A549 (cell line): ENCODE measurements at regions not wholly inside any gene's neighbourhood (a gene's known extent, or its start where the extent isn't known, plus 50 kb on each side); places are given as distances from the start of the nearest gene placed in this dataset.

Source experiments
- ATAC-seq, 2 experiments: fragments of 200-7000 bp in 1 of 2; fragments of >200 bp in 1 of 2; cut with Nextera tagmentation in 1 of 2; cut with Tn5 transposase in 1 of 2; 3 replicates each; pipeline versions ENCODE4 v1.8.0 to v1.9.1; 2018 to 2020; ENCODE audit warnings: mild to moderate bottlenecking in 1 of 2, moderate library complexity in 1 of 2
- CTCF ChIA-PET: fragments of 300-600 bp; sonication (Branson Sonifier 250); formaldehyde crosslinking; extraction: SDS; loops from one replicate; lab custom pipeline; 2021; ENCODE audit warnings: antibody characterized with exemption, inconsistent platforms; lab: Yijun Ruan, JAX
- POLR2A ChIA-PET: fragments of 350-600 bp; formaldehyde crosslinking; extraction: SDS; loops from one replicate; lab custom pipeline; 2021; ENCODE audit warnings: antibody characterized with exemption, inconsistent platforms; lab: Yijun Ruan, JAX
- DNase-seq, 2 experiments: peaks; one replicate each; pipeline versions ENCODE4 v3.0.0 to v3.0.0-alpha.2; 2011 to 2016; ENCODE audit warnings: low read depth in 1 of 2, low spot score in 1 of 2
- FAIRE-seq: peaks from 2 replicates; lab custom pipeline; 2011; peaks lifted over from hg19 to GRCh38; lab: Jason Lieb, UNC
- H3K27ac ChIP-seq, 2 experiments: fragments of >200 bp; sonication (Bioruptor Twin); formaldehyde crosslinking; 3 replicates each; pipeline ENCODE4 v1.5.1; 2016 to 2017
- H3K4me1 ChIP-seq: fragments of >200 bp; sonication (Bioruptor Twin); formaldehyde crosslinking; 3 replicates; pipeline ENCODE4 v1.6.1; 2016
- H3K4me2 ChIP-seq: fragments of >200 bp; sonication (Bioruptor Twin); formaldehyde crosslinking; 3 replicates; pipeline ENCODE4 v1.6.1; 2016
- H3K4me3 ChIP-seq: fragments of >200 bp; sonication (Bioruptor Twin); formaldehyde crosslinking; 3 replicates; pipeline ENCODE4 v1.5.1; 2016
- H3K9me3 ChIP-seq: fragments of >200 bp; sonication (Bioruptor Twin); formaldehyde crosslinking; 3 replicates; pipeline ENCODE4 v1.6.1; 2016
- BHLHE40 ChIP-seq: IDR thresholded peaks from 2 replicates; pipeline ENCODE4 v1.6.1; 2012; ENCODE audit warnings: low read depth, low read length, inconsistent platforms
- CHD2 ChIP-seq: fragments of 150-350 bp; IDR thresholded peaks from 2 replicates; pipeline ENCODE4 v1.6.1; 2014; ENCODE audit warnings: low read length; ENCODE audit not compliant: partially characterized antibody
- EHMT2 ChIP-seq: fragments of 200-600 bp; sonication (generic); IDR thresholded peaks from 2 replicates; pipeline ENCODE4 v1.6.1; 2016; ENCODE audit warnings: antibody characterized with exemption, low read depth, mild to moderate bottlenecking, moderate library complexity
- EP300 ChIP-seq, 2 experiments: fragments of >200 bp; sonication (Bioruptor Twin); formaldehyde crosslinking; IDR thresholded peaks; 2 replicates in 1 of 2; 3 replicates in 1 of 2; pipeline ENCODE4 v1.6.1; 2016 to 2017
- FOSL2 ChIP-seq, 2 experiments: fragments of 450-650 bp in 1 of 2; fragments of >200 bp in 1 of 2; sonication (Bioruptor Twin) in 1 of 2; formaldehyde crosslinking; IDR thresholded peaks; 2 replicates each; pipeline versions ENCODE4 v1.5.0 to v1.6.1; 2016 to 2020; ENCODE audit warnings: mild to moderate bottlenecking in 1 of 2, moderate library complexity in 1 of 2
- FOXS1 ChIP-seq: fragments of 250-450 bp; sonication (Bioruptor Pico); IDR thresholded peaks from 2 replicates; pipeline ENCODE4 v1.5.0; 2020; ENCODE audit warnings: mild to moderate bottlenecking, moderate library complexity
- HDAC2 ChIP-seq: fragments of 200-600 bp; sonication (generic); IDR thresholded peaks from 2 replicates; pipeline ENCODE4 v1.6.1; 2016
- HES2 ChIP-seq: fragments of >200 bp; sonication (Bioruptor Twin); formaldehyde crosslinking; IDR thresholded peaks from 2 replicates; pipeline ENCODE4 v1.6.1; 2016
- HOXA7 ChIP-seq: fragments of 250-450 bp; sonication (Bioruptor Pico); IDR thresholded peaks from 2 replicates; pipeline ENCODE4 v1.5.0; 2020; ENCODE audit warnings: mild to moderate bottlenecking, moderate library complexity
- KDM1A ChIP-seq: fragments of 200-600 bp; sonication (generic); IDR thresholded peaks from 2 replicates; pipeline ENCODE4 v1.6.1; 2016; ENCODE audit warnings: low read depth, mild to moderate bottlenecking
- MYC ChIP-seq: IDR thresholded peaks from 2 replicates; pipeline ENCODE4 v1.6.1; 2012; ENCODE audit warnings: mild to moderate bottlenecking, inconsistent platforms, low read length, improper control_type of control experiment, borderline replicate concordance
- NFE2L2 ChIP-seq: fragments of 150-350 bp; conservative IDR thresholded peaks from 2 replicates; pipeline ENCODE4 v1.6.1; 2014; ENCODE audit warnings: low read length
- NR3C1 ChIP-seq: fragments of >200 bp; sonication (Bioruptor Twin); formaldehyde crosslinking; IDR thresholded peaks from 3 replicates; pipeline ENCODE4 v1.6.1; 2017
- PHF8 ChIP-seq: fragments of 200-600 bp; sonication (generic); IDR thresholded peaks from 2 replicates; pipeline ENCODE4 v1.6.1; 2016; ENCODE audit warnings: low read depth, mild to moderate bottlenecking, antibody characterized with exemption, moderate library complexity, borderline replicate concordance
- POLR2AphosphoS2 ChIP-seq: conservative IDR thresholded peaks from 2 replicates; pipeline ENCODE4 v1.6.1; 2012; ENCODE audit warnings: low read length, improper control_type of control experiment, inconsistent platforms
- RAD21 ChIP-seq, 2 experiments: fragments of >200 bp in 1 of 2; sonication (Bioruptor Twin) in 1 of 2; formaldehyde crosslinking in 1 of 2; IDR thresholded peaks in 1 of 2; conservative IDR thresholded peaks in 1 of 2; 2 replicates in 1 of 2; 3 replicates in 1 of 2; pipeline ENCODE4 v1.6.1; 2012 to 2018; ENCODE audit warnings: inconsistent platforms in 1 of 2
- RCOR1 ChIP-seq: fragments of 150-350 bp; IDR thresholded peaks from 2 replicates; pipeline ENCODE4 v1.6.1; 2014; ENCODE audit warnings: antibody characterized with exemption, low read length, low read depth
- SMC3 ChIP-seq: fragments of >200 bp; sonication (Bioruptor Twin); formaldehyde crosslinking; IDR thresholded peaks from 3 replicates; pipeline ENCODE4 v1.6.1; 2018; ENCODE audit warnings: inconsistent platforms
- TP53 ChIP-seq: fragments of 250-450 bp; sonication (Bioruptor Pico); IDR thresholded peaks from 2 replicates; pipeline ENCODE4 v1.5.0; 2021; ENCODE audit warnings: mild to moderate bottlenecking, moderate library complexity
- USF2 ChIP-seq: fragments of 450-650 bp; IDR thresholded peaks from 2 replicates; pipeline ENCODE4 v1.6.1; 2014; ENCODE audit warnings: antibody characterized with exemption
- WGBS: methylation state at CpG from one replicate; pipeline ENCODE4 v1.1.6; 2017; ENCODE audit errors: missing lambda C conversion rate; 5-methylcytosine and 5-hydroxymethylcytosine counted together
- TF ChIP-seq, protein P1 (sequence below): fragments of >200 bp; sonication (Bioruptor Twin); formaldehyde crosslinking; IDR thresholded peaks from 3 replicates; pipeline ENCODE4 v1.6.1; 2016
- TF ChIP-seq, protein P2 (sequence below): fragments of 250-450 bp; sonication (Bioruptor Pico); IDR thresholded peaks from 2 replicates; pipeline ENCODE4 v1.5.0; 2020; ENCODE audit warnings: low read depth, mild to moderate bottlenecking, moderate library complexity

DNA sequence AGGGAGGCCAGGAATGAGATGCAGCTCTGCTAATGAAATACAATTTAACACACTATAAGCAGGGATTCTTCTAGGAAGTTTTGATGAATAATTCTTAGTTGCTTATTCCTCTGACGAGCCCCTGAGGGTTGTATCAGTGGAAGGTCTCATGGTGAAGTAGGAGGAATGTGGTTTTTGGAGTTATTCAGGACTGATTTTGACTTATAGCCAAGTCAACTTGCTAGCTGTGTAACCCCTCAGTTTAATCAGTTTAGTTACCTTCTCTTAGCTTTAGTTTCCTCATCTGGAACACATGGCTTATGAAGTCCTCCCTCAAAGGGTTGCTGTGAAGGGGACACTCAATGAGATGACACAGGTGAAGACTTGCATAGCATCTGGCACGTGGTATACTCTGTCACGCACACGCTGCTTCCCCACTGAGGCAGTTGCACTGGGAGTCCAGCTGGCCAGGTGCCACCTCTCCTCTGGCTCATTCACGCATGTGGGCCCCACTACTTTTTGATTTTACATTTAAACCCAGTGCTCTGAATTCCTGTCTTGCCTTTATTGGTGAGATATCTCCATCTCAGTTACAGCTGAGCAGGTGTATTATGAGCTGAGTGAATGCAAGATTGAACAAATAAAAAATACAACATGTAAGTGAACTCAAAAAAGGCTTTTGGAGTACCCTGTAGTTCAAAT lies 415.0 kb downstream of the ARHGEF28 start (continued):
- TF ChIP-seq, protein P1, sequence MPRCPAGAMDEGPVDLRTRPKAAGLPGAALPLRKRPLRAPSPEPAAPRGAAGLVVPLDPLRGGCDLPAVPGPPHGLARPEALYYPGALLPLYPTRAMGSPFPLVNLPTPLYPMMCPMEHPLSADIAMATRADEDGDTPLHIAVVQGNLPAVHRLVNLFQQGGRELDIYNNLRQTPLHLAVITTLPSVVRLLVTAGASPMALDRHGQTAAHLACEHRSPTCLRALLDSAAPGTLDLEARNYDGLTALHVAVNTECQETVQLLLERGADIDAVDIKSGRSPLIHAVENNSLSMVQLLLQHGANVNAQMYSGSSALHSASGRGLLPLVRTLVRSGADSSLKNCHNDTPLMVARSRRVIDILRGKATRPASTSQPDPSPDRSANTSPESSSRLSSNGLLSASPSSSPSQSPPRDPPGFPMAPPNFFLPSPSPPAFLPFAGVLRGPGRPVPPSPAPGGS = no peak
- TF ChIP-seq CHD2 = no peak

DNA sequence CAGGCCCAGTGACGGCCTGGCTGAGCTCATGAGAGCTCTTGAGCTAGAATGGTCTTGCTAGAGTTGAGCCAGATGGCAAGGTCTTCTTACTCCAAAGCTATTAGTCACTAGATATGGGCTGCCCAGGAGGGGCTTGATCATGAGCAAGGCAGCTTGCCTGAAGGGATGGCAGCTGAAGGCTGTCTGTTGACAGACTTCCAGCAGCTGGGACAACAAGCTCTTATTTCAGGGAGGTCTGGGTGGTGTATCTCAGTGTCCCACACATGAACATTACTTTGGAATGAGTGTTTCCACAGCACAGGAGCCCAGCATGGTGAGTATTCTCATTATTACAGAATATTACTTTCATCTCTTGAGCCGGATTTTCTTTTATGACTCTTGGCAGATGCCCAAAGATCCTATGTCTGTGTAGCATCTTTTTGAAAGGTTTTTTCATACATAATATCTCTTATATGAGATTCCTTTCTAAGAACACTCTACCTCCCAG lies 414.1 kb downstream of the ARHGEF28 start:
- Histone ChIP-seq H3K27ac (peak overlapping the region in 1 of 2 experiments; percentile 32; a peak in 2 of 6 replicates), H3K9me3 (no peaks in the 10 kb centered on the region), H3K4me2 (no peak overlapping the region), H3K4me1 (peaks cover 19% of the 10 kb centered on the region; the same call in 2 of the 3 replicates), H3K4me3 (no peak overlapping the region)
- ChIA-PET POLR2A (interaction anchor here (0.9 kb wide), 1 partner anchor 601 kb away, joined by 3 read pairs; no protein-coding TSS in a partner anchor), CTCF (interaction anchor here (1.9 to 3.7 kb wide), 2 partner anchors 138 to 602 kb away, joined by 9 to 19 read pairs; no protein-coding TSS in a partner anchor)
- FAIRE-seq (no peak), ATAC-seq (peak in 1 of 2 experiments; percentile 53; a peak in 2 of 6 replicates), DNase-seq (peak in 1 of 2 experiments; percentile 17)
- TF ChIP-seq SMC3 (no peak), RCOR1 (no peak), MYC (no peak), FOSL2 (IDR thresholded peaks at IDR 0.05) (peak; percentile 40; the same call in 1 of the 2 replicates), FOSL2 (CRISPR knock-in tag; IDR thresholded peaks at IDR 0.05) (no peak), EP300 (IDR thresholded peaks at IDR 0.05) (0 out of 5 replicates have a peak, but pooled peaks of 1 of the 2 experiments have one; percentile 20), USF2 (no peak), BHLHE40 (no peak), HDAC2 (no peak), KDM1A (no peak)
- WGBS = 77% methylated on average over 2 of the region's 2 CpGs

GRCh38 chr5:74037321-74037720 lies 411.3 kb downstream of the ARHGEF28 start:
- no peak overlapping the region for H3K4me3 ChIP-seq
- no peak overlapping the region for H3K27ac ChIP-seq
- ChIA-PET CTCF (interaction anchor here (0.6 to 1.6 kb wide), 2 partner anchors 16 to 612 kb away, joined by 3 to 4 read pairs; no protein-coding TSS in a partner anchor), POLR2A (no interaction called here)
- 75% methylated on average over 2 of the region's 2 CpGs for WGBS
- DNase-seq (no peak), FAIRE-seq (no peak), ATAC-seq (no peak)
- TF ChIP-seq NR3C1 (no peak), FOXS1 (CRISPR knock-in tag) (no peak), NFE2L2 (no peak), EHMT2 (no peak), CHD2 (no peak), POLR2AphosphoS2 (no peak), HOXA7 (CRISPR knock-in tag) (no peak), PHF8 (no peak), BHLHE40 (no peak), RAD21 (conservative IDR thresholded peaks at IDR 0.05 in 1 of 2, IDR thresholded peaks at IDR 0.05 in 1 of 2) (no peak), TP53 (CRISPR knock-in tag) (no peak), KDM1A (no peak), USF2 (no peak), HES2 (no peak)
- TF ChIP-seq, protein P2, sequence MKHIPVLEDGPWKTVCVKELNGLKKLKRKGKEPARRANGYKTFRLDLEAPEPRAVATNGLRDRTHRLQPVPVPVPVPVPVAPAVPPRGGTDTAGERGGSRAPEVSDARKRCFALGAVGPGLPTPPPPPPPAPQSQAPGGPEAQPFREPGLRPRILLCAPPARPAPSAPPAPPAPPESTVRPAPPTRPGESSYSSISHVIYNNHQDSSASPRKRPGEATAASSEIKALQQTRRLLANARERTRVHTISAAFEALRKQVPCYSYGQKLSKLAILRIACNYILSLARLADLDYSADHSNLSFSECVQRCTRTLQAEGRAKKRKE (CRISPR knock-in tag) = no peak
- H3K9me3 ChIP-seq = no peaks in the 10 kb centered on the region
- peaks cover 21% of the 10 kb centered on the region; the same call in 2 of the 3 replicates for H3K4me1 ChIP-seq
- no peak overlapping the region for H3K4me2 ChIP-seq
